Prostate gland (tissue), 2 donors: ENCODE measurements at regions not wholly inside any gene's neighbourhood (a gene's known extent, or its start where the extent isn't known, plus 50 kb on each side); places are given as distances from the start of the nearest gene placed in this dataset.

Source experiments
- DNase-seq: peaks from one replicate; pipeline ENCODE4 v3.0.0-alpha.2; 2019; ENCODE audit warnings: low spot score
- H3K27ac ChIP-seq, 2 donors: fragments of 200-600 bp; sonication (generic); 2 replicates each; pipeline ENCODE4 v1.5.1; 2017 to 2019
- H3K27me3 ChIP-seq: fragments of 200-600 bp; sonication (generic); replicated peaks from 2 replicates; pipeline ENCODE4 v1.5.1; 2019; ENCODE audit not compliant: insufficient read depth
- H3K36me3 ChIP-seq, 2 donors: fragments of 200-600 bp; sonication (generic); 1 replicate in 1 of 2; 2 replicates in 1 of 2; pipeline versions ENCODE4 v1.5.1 to v1.8.1; 2017 to 2019
- H3K4me1 ChIP-seq: fragments of 200-600 bp; sonication (generic); replicated peaks from 2 replicates; pipeline ENCODE4 v1.5.1; 2019
- H3K4me3 ChIP-seq, 2 donors: fragments of 200-600 bp; sonication (generic); 2 replicates each; pipeline ENCODE4 v1.5.1; 2017 to 2019
- H3K9me3 ChIP-seq: fragments of 200-600 bp; sonication (generic); 2 replicates; pipeline ENCODE4 v1.5.1; 2017
- CTCF ChIP-seq, 4 experiments: fragments of 200-600 bp in 2 of 4; fragments of 450-650 bp in 2 of 4; sonication (generic) in 2 of 4; IDR thresholded peaks; 1 replicate in 3 of 4; 2 replicates in 1 of 4; pipeline ENCODE4 v1.5.1; 2016 to 2019; ENCODE audit warnings: antibody characterized with exemption in 4 of 4, mild to moderate bottlenecking in 2 of 4, moderate library complexity in 2 of 4
- POLR2A ChIP-seq: fragments of 450-650 bp; IDR thresholded peaks from one replicate; pipeline ENCODE4 v1.6.1; 2016; ENCODE audit warnings: antibody characterized with exemption, mild to moderate bottlenecking
- POLR2AphosphoS5 ChIP-seq: sonication (generic); formaldehyde crosslinking; IDR thresholded peaks from one replicate; pipeline ENCODE4 v1.6.1; 2017; ENCODE audit warnings: antibody characterized with exemption
- WGBS: methylation state at CpG from one replicate; pipeline ENCODE4 v1.1.5; 2018; 5-methylcytosine and 5-hydroxymethylcytosine counted together
- intact Hi-C: fragments of 100-400 bp; cut with DNase I; formaldehyde crosslinking; loops from one replicate; pipeline ENCODE4 v1.14.2; 2022

DNA sequence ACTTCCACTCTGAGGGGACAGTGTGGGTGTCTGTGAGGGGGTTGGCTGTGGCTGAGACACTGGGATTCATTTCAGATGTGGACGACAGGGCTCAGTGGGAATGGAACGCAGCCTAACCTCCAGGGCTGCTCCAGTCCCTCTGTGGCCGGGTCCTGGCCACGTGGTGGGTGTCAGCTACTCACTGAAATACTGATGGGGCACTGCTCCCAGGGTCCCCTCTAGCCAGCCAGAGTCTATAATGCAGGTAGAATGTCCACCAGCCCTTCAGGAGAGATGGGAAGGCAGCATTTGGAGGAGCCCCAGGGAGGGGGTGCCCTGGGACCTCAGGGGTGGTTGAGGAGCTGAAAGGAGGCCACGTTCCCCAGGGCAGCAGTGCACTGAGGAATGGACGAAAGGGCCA is 87.2 kb upstream of the LANCL2 start:
- no peaks in the 10 kb centered on the region for H3K9me3 ChIP-seq
- DNase-seq, result no peak
- no peak overlapping the region for H3K4me3 ChIP-seq
- no peak overlapping the region for H3K27ac ChIP-seq
- no peak for TF ChIP-seq POLR2AphosphoS5
- no peak for TF ChIP-seq CTCF (IDR thresholded peaks at IDR 0.05)
- no peak for TF ChIP-seq POLR2A
- no peaks in the 10 kb centered on the region for H3K36me3 ChIP-seq
- intact Hi-C loops, result loop anchor here (5.0 kb wide), 1 partner anchor 319 kb away; no protein-coding TSS in a partner anchor
- H3K27me3 ChIP-seq, result no peaks in the 10 kb centered on the region
- no peaks in the 10 kb centered on the region for H3K4me1 ChIP-seq
- 78% methylated on average over 6 of the region's 6 CpGs for WGBS

GRCh38 chr7:55278321-55278720 is 86.8 kb upstream of the LANCL2 start:
- no peak for DNase-seq
- no peaks in the 10 kb centered on the region for H3K27me3 ChIP-seq
- H3K27ac ChIP-seq, result no peak overlapping the region
- H3K9me3 ChIP-seq, result no peaks in the 10 kb centered on the region
- H3K4me1 ChIP-seq, result no peaks in the 10 kb centered on the region
- H3K36me3 ChIP-seq, result no peaks in the 10 kb centered on the region
- TF ChIP-seq CTCF (IDR thresholded peaks at IDR 0.05) (no peak), POLR2A (no peak)
- H3K4me3 ChIP-seq, result no peak overlapping the region
- WGBS, result 88% methylated on average over 9 of the region's 9 CpGs
- intact Hi-C loops, result loop anchor here (5.0 kb wide), 1 partner anchor 319 kb away; no protein-coding TSS in a partner anchor

- H3K27me3 ChIP-seq, result no peaks in the 10 kb centered on the region
- H3K4me1 ChIP-seq, result no peaks in the 10 kb centered on the region
- no peak overlapping the region for H3K27ac ChIP-seq
- 75% methylated on average over 14 of the region's 14 CpGs for WGBS
- H3K36me3 ChIP-seq, result no peaks in the 10 kb centered on the region
- H3K4me3 ChIP-seq, result no peak overlapping the region
- TF ChIP-seq POLR2A (no peak), POLR2AphosphoS5 (no peak), CTCF (IDR thresholded peaks at IDR 0.05) (no peak)
- H3K9me3 ChIP-seq, result no peaks in the 10 kb centered on the region
- no peak for DNase-seq
- intact Hi-C loops, result loop anchor here (5.0 kb wide), 1 partner anchor 318 kb away; no protein-coding TSS in a partner anchor
Measured at GRCh38 chr7:55279080-55279845, 85.9 kb upstream of the LANCL2 start.

GRCh38 chr7:55280031-55280454 is 85.1 kb upstream of the LANCL2 start:
- H3K36me3 ChIP-seq, result no peaks in the 10 kb centered on the region
- no peaks in the 10 kb centered on the region for H3K4me1 ChIP-seq
- 4% methylated on average over 3 of the region's 3 CpGs for WGBS
- peak in 3 of 4 experiments; percentile 60 to 71 (median 61) for TF ChIP-seq CTCF (IDR thresholded peaks at IDR 0.05)
- TF ChIP-seq POLR2A, result no peak
- H3K9me3 ChIP-seq, result no peaks in the 10 kb centered on the region
- peak; percentile 55 for DNase-seq
- H3K4me3 ChIP-seq, result no peak overlapping the region
- no peaks in the 10 kb centered on the region for H3K27me3 ChIP-seq
- intact Hi-C loops, result loop anchor here (2.0 kb wide), 1 partner anchor 135 kb away; no protein-coding TSS in a partner anchor
- H3K27ac ChIP-seq, result no peak overlapping the region

DNA sequence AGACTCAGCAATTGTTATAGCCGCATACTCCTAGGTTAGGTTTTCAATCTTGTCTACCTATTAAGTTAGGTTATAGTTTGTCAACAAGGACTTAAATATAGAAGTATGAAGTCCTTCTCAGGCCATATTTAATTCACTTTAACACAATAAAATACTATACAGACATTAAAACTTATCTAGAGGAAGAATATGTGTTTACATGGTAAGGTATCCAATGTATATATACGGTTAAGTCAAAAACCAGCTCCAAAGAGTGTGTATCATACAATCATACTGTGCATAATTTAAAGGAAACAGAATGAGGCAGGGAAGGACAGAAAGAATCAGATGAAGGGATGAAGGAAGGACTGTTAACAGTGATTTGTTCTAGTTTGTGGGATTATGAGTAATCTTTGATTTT is 79.5 kb upstream of the LANCL2 start:
- no peak for TF ChIP-seq POLR2AphosphoS5
- no peak for TF ChIP-seq CTCF (IDR thresholded peaks at IDR 0.05)
- TF ChIP-seq POLR2A, result no peak
- intact Hi-C loops, result no loop called here
- Histone ChIP-seq H3K4me1 (no peaks in the 10 kb centered on the region), H3K27me3 (no peaks in the 10 kb centered on the region), H3K27ac (no peak overlapping the region), H3K4me3 (no peak overlapping the region), H3K36me3 (no peaks in the 10 kb centered on the region), H3K9me3 (no peaks in the 10 kb centered on the region)
- no peak for DNase-seq
- WGBS, result 93% methylated on average over 2 of the region's 2 CpGs
